Skeletal muscle tissue (tissue), 3 donors: ENCODE measurements at regions not wholly inside any gene's neighbourhood (a gene's known extent, or its start where the extent isn't known, plus 50 kb on each side); places are given as distances from the start of the nearest gene placed in this dataset.
"Not testable (repeated sequence)": the region's sequence is repeated elsewhere in the genome, so short reads cannot be mapped to it uniquely, and the experiment has no call there.

Experiments
- H3K27ac ChIP-seq: one replicate; pipeline ENCODE4 v1.7.0; 2013; ENCODE audit warnings: mild to moderate bottlenecking, low read depth, low read length, inconsistent platforms
- H3K27me3 ChIP-seq, 3 donors: one replicate each; pipeline ENCODE4 v1.7.0; 2013; ENCODE audit warnings: low read length in 3 of 3; ENCODE audit not compliant: control insufficient read depth in 3 of 3, insufficient read depth in 3 of 3
- H3K36me3 ChIP-seq, 3 donors: one replicate each; pipeline ENCODE4 v1.7.0; 2013; ENCODE audit warnings: low read length in 3 of 3; ENCODE audit not compliant: control insufficient read depth in 3 of 3, insufficient read depth in 3 of 3
- H3K4me1 ChIP-seq, 3 donors: one replicate each; pipeline ENCODE4 v1.7.0; 2013; ENCODE audit warnings: low read length in 3 of 3, mild to moderate bottlenecking in 3 of 3; ENCODE audit not compliant: control insufficient read depth in 3 of 3, insufficient read depth in 3 of 3
- H3K4me3 ChIP-seq, 3 donors: one replicate each; pipeline ENCODE4 v1.7.0; 2013; ENCODE audit warnings: low read length in 3 of 3
- H3K9ac ChIP-seq, 3 donors: one replicate each; pipeline ENCODE4 v1.7.0; 2013; ENCODE audit warnings: low read length in 3 of 3, mild to moderate bottlenecking in 3 of 3, moderate library complexity in 2 of 3, low read depth in 1 of 3
- H3K9me3 ChIP-seq, 3 donors: one replicate each; pipeline ENCODE4 v1.7.0; 2013; ENCODE audit warnings: low read length in 3 of 3; ENCODE audit not compliant: control insufficient read depth in 3 of 3
- donor health status: Osteomylitis.

DNA sequence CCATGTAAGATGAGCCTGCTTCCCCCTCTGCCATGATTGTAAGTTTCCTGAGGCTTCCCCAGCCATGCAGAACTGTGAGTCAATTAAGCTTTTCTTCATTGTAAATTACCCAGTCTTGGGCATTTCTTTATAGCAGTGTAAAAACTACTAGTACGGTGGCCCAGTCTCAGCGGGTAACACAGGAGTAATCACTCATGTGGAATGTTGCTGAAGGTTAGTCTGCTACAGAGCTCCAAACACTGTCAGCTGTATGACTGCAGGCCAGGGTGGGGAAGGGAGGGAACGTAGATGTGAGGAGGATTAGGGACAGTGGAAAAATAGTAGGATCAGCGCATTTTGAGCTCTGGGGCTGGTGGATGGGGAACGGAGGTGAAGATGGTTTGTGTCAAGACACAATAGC, 711.2 kb upstream of the SOX11 start:
- no peak overlapping the region for H3K9ac ChIP-seq
- no peaks in the 10 kb centered on the region for H3K4me1 ChIP-seq
- H3K27me3 ChIP-seq = no peaks in the 10 kb centered on the region
- H3K4me3 ChIP-seq = no peak overlapping the region
- no peaks in the 10 kb centered on the region for H3K36me3 ChIP-seq
- H3K27ac ChIP-seq = no peak overlapping the region
- no peaks in the 10 kb centered on the region for H3K9me3 ChIP-seq

DNA sequence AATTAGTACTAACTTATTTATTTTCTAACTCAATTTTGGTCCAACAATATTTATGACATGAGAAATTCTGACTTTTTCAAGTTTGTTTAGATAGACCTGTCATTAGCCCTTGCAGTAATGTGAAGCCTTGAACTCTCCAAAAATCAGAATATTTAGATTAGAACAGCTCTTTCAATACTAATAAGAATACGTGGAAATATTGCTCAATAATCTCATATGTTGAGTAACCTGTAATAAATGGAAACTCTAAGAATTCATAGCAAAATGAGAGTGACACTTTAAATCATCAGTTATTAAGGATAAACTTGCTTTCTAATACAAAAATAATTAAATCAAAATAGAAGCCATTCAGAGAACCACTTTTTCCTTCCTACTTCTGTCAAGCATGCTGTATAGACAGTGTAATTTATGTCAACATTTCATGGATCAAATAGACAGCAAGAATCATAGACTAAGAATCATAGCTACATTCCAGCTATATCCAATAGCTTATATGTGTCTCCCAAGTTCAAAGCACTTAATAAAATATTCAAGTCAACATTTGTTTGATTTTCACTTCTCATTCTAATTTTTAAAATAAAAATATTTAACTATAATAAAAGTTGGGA, 710.3 kb upstream of the SOX11 start:
- Histone ChIP-seq H3K9ac (no peak overlapping the region), H3K4me3 (no peak overlapping the region), H3K4me1 (no peaks in the 10 kb centered on the region), H3K27ac (no peak overlapping the region), H3K27me3 (no peaks in the 10 kb centered on the region), H3K9me3 (no peaks in the 10 kb centered on the region), H3K36me3 (no peaks in the 10 kb centered on the region)

DNA sequence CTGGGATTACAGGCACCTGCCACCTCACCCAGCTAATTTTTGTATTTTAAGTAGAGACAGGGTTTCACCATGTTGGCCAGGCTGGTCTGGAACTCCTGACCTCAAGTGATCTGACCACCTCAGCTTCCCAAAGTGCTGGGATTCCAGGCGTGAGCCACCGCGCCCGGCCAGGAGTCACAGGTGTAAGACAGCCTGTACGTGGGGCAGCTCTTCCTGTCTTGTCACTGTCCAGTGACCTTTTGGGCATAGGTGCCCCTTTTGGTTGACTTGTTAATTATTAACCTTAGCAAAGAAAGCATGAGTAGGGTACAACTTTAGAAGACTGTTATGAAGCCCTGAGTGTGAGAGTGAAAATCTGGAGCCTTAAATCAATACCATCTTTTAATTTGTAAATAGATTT, 703.7 kb upstream of the SOX11 start:
- H3K9ac ChIP-seq, H3K9me3 ChIP-seq, H3K27ac ChIP-seq, H3K36me3 ChIP-seq, H3K4me3 ChIP-seq, H3K4me1 ChIP-seq, H3K27me3 ChIP-seq: not testable (repeated sequence)

DNA sequence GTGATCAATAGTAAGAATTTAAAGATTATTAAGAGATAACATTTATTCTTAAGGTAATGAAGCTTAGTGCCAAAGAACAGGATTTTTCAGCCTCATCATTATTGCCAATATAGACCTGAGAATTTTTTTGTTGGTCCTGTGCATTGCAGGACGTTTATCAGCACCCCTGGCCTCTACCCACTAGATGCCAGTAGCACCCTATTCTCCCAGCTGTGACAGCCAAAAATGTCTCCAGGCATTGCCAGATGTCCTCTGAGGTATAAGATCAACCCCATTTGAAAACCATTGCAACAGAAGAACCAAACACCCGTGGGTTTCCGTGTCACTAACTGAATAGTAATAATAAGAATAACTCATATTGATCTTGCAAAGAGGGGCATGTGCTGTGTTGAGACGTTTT, 700.0 kb upstream of the SOX11 start:
- H3K27me3 ChIP-seq = no peaks in the 10 kb centered on the region
- H3K27ac ChIP-seq = no peak overlapping the region
- H3K36me3 ChIP-seq = no peaks in the 10 kb centered on the region
- H3K4me3 ChIP-seq = no peak overlapping the region
- H3K9ac ChIP-seq = no peak overlapping the region
- H3K9me3 ChIP-seq = no peaks in the 10 kb centered on the region
- H3K4me1 ChIP-seq = peaks cover 0 to 4% (median 0%) of the 10 kb centered on the region in 3 donors

DNA sequence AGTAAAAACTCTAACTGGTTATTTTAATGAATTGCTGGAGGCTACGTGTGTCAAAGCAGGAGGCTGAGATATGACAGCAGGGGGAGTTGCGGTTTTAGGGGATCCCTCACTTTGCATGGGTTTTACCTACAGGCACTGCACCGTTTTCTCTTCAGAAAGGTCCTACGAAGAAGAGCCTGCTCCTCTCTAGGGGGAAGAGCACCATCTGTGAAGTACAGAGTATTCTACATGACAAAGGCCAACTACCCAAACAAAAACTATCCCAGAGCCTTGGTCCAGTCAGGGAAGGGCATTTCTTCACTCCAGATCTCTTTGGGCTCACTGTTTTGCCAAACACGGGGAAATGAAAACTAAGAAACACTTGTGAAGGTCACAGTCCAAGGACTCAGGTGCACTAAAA, 696.7 kb upstream of the SOX11 start:
- Histone ChIP-seq H3K27me3 (no peaks in the 10 kb centered on the region), H3K9me3 (no peaks in the 10 kb centered on the region), H3K9ac (no peak overlapping the region), H3K36me3 (no peaks in the 10 kb centered on the region), H3K4me1 (peaks cover 0 to 4% (median 0%) of the 10 kb centered on the region in 3 donors), H3K4me3 (no peak overlapping the region), H3K27ac (no peak overlapping the region)

DNA sequence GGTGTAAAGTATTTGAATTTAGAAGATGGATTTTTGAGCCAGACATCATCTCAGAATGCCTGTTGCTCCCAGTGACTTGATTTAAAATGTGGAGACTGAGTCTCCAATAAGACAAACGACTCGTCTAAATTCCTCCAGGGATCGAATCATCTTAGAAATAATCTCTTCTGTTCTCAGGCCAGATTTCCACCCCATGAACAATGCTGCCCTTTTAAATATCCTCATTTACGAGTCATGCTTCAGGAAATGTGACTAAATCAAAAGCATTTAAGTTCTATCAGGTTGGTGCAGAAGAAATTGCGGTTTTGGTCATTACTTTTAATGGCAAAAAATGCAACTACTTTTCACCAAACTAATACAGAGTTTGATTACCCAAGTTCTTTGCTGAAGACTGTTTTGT, 684.6 kb upstream of the SOX11 start:
- H3K4me3 ChIP-seq = no peak overlapping the region
- no peak overlapping the region for H3K9ac ChIP-seq
- H3K9me3 ChIP-seq = no peaks in the 10 kb centered on the region
- H3K36me3 ChIP-seq = no peaks in the 10 kb centered on the region
- H3K27ac ChIP-seq = no peak overlapping the region
- no peaks in the 10 kb centered on the region for H3K27me3 ChIP-seq
- no peaks in the 10 kb centered on the region for H3K4me1 ChIP-seq

DNA sequence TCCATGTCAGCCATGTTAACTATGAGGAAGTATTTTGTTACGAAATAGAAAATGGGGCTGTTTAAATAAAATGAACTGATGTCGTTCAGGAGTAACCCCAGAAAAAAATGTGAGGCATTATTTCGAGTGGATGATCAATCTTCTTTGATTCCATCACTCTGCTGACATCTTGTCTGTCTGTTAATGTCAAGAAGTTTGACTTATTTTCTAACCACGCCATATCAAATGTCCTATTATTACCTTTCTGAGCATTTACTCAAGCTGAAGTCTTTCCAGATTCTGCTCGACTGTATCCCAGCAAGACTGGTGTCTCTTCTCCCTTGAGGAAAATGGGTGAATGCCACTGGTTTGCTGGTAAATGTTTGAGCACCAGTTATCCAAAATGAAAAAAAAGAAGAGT, 672.9 kb upstream of the SOX11 start:
- Histone ChIP-seq H3K9me3 (no peaks in the 10 kb centered on the region), H3K4me3 (no peak overlapping the region), H3K9ac (no peak overlapping the region), H3K27me3 (no peaks in the 10 kb centered on the region), H3K36me3 (no peaks in the 10 kb centered on the region), H3K4me1 (no peaks in the 10 kb centered on the region), H3K27ac (no peak overlapping the region)

DNA sequence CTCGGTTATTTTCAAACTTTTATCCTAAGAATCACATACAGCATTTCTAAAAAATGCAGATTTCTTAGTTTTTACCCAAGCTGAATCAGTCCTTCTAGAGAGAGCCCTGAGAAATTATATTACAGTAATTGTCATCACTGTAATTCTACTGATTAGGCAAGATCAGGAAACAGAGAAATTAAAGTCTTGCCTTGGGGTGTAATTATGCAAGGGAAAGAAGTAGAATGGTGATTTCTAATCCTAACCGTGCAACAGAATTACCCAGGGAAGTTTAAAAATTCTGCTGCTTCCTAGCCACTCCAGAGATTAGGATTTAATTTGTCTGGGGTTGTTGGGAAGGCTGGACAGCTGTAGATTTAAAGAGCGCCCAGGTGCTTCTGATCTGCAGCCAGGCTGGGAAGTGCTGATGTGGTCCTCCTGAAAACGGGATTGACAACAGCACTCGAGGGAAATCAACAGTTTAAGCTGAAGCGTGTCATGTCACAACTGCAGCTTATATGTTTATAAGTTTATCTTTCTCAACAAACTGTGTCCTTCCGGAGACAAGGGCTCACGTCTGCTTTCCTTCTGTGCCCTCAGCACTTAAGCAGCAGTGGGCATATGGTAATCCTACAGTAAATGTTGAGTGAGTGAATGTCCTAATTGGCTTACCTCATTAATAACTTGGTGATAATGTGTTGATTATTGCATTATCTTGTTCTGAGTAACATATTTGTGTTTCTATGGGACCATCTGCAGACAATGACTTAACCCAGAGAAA, 671.9 kb upstream of the SOX11 start:
- no peaks in the 10 kb centered on the region for H3K27me3 ChIP-seq
- H3K9me3 ChIP-seq = no peaks in the 10 kb centered on the region
- no peak overlapping the region for H3K4me3 ChIP-seq
- H3K27ac ChIP-seq = no peak overlapping the region
- H3K9ac ChIP-seq = no peak overlapping the region
- H3K36me3 ChIP-seq = no peaks in the 10 kb centered on the region
- no peaks in the 10 kb centered on the region for H3K4me1 ChIP-seq

DNA sequence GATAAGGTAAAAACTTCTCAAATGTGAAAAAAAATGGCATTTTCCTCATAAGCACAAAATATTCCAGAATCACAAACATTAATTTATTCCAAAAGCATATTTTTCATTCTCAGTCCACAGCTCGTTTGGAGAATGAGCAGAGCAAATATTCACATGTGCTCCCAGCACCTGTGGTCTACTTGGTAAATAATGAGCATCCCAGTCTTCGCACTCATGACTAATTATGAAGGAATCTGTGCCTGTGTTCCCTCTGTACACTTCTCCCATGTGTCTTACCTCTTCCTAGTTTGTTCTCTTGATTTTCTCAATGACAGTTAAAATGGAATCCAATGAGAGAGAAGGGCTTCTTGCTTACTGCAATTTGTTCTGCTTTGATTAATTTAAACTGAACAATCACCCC, 671.0 kb upstream of the SOX11 start:
- no peaks in the 10 kb centered on the region for H3K27me3 ChIP-seq
- H3K27ac ChIP-seq = no peak overlapping the region
- H3K4me1 ChIP-seq = no peaks in the 10 kb centered on the region
- H3K9ac ChIP-seq = no peak overlapping the region
- no peaks in the 10 kb centered on the region for H3K9me3 ChIP-seq
- no peak overlapping the region for H3K4me3 ChIP-seq
- no peaks in the 10 kb centered on the region for H3K36me3 ChIP-seq

DNA sequence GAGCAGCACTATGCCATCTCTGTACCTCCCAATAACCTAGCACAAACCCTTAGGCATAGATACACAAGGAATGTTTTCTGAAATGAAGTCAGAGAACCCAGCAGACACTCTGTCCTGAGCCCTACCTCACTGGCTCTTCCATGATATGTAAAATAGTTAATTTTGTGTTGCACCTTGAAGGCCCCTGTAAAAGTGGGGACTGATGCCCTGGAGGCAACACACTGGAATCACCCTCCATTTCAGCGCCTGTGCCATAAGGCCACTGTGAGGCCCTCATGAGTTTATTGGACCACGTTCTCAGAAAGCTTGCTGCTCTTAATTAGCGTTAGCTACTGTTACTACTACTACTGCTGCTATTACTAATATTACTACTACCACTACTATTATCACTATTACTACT, 670.1 kb upstream of the SOX11 start:
- no peaks in the 10 kb centered on the region for H3K9me3 ChIP-seq
- no peak overlapping the region for H3K9ac ChIP-seq
- no peak overlapping the region for H3K4me3 ChIP-seq
- no peak overlapping the region for H3K27ac ChIP-seq
- no peaks in the 10 kb centered on the region for H3K36me3 ChIP-seq
- no peaks in the 10 kb centered on the region for H3K4me1 ChIP-seq
- H3K27me3 ChIP-seq = no peaks in the 10 kb centered on the region
